Esophagus squamous epithelium (tissue), 5 donors: ENCODE measurements at regions not wholly inside any gene's neighbourhood (a gene's known extent, or its start where the extent isn't known, plus 50 kb on each side); places are given as distances from the start of the nearest gene placed in this dataset.

Source experiments
- DNase-seq: peaks from one replicate; lab custom pipeline; 2025; lab: John Stamatoyannopoulos, UW
- H3K27ac ChIP-seq, 4 donors: fragments of 200-600 bp; sonication (generic); one replicate each; pipeline ENCODE4 v1.5.1; 2016 to 2019; ENCODE audit warnings: mild to moderate bottlenecking in 1 of 4
- H3K27me3 ChIP-seq, 4 donors: fragments of 200-600 bp; sonication (generic); 1 replicate in 3 of 4; 2 replicates in 1 of 4; pipeline versions ENCODE4 v1.5.1 to v1.6.0; 2017 to 2021; ENCODE audit warnings: antibody characterized with exemption in 1 of 4
- H3K36me3 ChIP-seq, 3 donors: fragments of 200-600 bp; sonication (generic); one replicate each; pipeline ENCODE4 v1.5.1; 2016 to 2019
- H3K4me1 ChIP-seq, 3 donors: fragments of 200-600 bp; sonication (generic); one replicate each; pipeline ENCODE4 v1.5.1; 2017 to 2019
- H3K4me3 ChIP-seq, 4 donors: fragments of 200-600 bp; sonication (generic); 1 replicate in 3 of 4; 2 replicates in 1 of 4; pipeline ENCODE4 v1.5.1; 2016 to 2019; ENCODE audit warnings: mild to moderate bottlenecking in 2 of 4, moderate library complexity in 1 of 4
- H3K9me3 ChIP-seq, 3 donors: fragments of 200-600 bp; sonication (generic); one replicate each; pipeline ENCODE4 v1.5.1; 2016 to 2019
- POLR2A ChIP-seq, 4 donors: fragments of 450-650 bp; IDR thresholded peaks; one replicate each; pipeline ENCODE4 v1.6.1; 2017; ENCODE audit warnings: antibody characterized with exemption in 4 of 4, mild to moderate bottlenecking in 4 of 4, moderate library complexity in 3 of 4
- WGBS, 2 donors: methylation state at CpG; one replicate each; pipeline ENCODE4 v1.1.5; 2018; 5-methylcytosine and 5-hydroxymethylcytosine counted together
- intact Hi-C: fragments of 100-400 bp; cut with DNase I; formaldehyde crosslinking; loops from one replicate; pipeline ENCODE4 v1.15.0; 2022
- TF ChIP-seq, protein P1 (sequence below), 6 experiments: fragments of 450-650 bp in 4 of 6; fragments of 200-600 bp in 2 of 6; sonication (generic) in 2 of 6; IDR thresholded peaks; one replicate each; pipeline ENCODE4 v1.5.1; 2016 to 2019; ENCODE audit warnings: antibody characterized with exemption in 6 of 6, mild to moderate bottlenecking in 4 of 6, moderate library complexity in 4 of 6
- donor health status: DM: yes; HTN: yes; CAD: no.

DNA sequence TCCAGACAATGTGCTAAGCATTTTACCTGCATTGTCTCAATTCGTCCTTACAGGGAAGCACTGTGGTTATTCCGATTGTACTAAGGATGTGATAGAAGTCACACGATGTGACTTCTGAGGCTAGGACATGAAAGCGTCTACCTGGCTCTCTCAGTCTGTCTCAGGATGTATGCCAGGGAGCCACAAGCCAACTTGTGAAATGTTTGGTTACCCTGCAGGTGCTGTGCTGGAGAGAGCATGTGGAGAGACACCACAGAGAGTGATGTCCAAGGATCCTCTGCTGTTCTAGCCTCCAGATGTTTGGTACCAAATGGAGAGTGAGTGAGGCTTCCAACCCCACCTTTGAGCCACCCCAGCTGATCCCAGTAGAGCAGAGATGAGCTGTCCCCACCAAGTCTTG lies 120.1 kb upstream of the IL12B start:
- no peak for DNase-seq
- Histone ChIP-seq H3K4me3 (no peak overlapping the region), H3K4me1 (peaks cover 0 to 16% (median 7%) of the 10 kb centered on the region in 3 donors), H3K27ac (peak overlapping the region in 1 of 4 donors; percentile 84), H3K36me3 (no peaks in the 10 kb centered on the region), H3K27me3 (peaks cover 0 to 10% (median 0%) of the 10 kb centered on the region in 4 donors), H3K9me3 (no peaks in the 10 kb centered on the region)
- intact Hi-C loops = no loop called here
- WGBS, 2 donors = 91 to 95% methylated on average over 4 of the region's 4 CpGs
- TF ChIP-seq, protein P1, sequence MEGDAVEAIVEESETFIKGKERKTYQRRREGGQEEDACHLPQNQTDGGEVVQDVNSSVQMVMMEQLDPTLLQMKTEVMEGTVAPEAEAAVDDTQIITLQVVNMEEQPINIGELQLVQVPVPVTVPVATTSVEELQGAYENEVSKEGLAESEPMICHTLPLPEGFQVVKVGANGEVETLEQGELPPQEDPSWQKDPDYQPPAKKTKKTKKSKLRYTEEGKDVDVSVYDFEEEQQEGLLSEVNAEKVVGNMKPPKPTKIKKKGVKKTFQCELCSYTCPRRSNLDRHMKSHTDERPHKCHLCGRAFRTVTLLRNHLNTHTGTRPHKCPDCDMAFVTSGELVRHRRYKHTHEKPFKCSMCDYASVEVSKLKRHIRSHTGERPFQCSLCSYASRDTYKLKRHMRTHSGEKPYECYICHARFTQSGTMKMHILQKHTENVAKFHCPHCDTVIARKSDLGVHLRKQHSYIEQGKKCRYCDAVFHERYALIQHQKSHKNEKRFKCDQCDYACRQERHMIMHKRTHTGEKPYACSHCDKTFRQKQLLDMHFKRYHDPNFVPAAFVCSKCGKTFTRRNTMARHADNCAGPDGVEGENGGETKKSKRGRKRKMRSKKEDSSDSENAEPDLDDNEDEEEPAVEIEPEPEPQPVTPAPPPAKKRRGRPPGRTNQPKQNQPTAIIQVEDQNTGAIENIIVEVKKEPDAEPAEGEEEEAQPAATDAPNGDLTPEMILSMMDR (IDR thresholded peaks at IDR 0.05) = no peak
- TF ChIP-seq POLR2A (IDR thresholded peaks at IDR 0.05) = no peak

DNA sequence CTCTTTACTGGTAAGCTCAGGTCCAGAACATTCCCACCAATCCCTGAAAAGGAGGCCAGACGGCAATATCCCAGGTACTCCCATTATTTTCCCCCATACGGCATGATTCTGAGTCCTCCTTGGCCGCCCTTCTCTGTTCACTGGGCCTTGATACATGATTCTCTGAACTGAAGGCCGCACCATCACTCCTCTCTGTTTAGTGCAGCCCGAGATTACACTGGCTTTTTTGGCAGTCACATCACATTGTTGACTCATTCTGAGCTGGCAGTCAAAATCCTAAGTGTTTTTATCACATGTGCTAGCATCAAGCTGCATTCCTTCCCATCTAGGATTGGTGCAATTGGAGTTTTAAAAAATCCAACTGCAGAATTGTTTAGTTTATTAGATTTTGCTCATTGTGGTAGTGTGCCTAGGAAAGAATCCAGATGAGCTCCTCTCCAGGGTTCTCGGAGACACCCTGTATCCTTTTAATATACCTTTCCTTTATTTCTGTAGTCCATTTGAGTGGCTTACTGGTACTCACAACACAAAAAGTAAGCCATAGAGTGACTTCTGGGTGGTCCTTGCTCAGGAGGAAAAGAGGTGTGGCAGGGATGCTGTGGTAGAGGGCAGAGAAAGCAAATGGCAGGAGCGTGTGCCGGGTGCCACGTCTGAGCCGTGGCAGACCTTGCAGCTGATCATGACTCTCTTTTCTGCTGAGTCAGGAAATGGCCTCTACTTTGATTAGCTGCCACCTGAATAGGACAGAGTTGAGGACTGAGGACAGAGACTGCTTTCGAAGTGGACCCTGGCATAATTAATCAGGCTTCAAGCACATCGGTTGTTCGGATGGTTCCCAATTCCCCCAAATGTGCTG lies 121.1 kb upstream of the IL12B start:
- DNase-seq = no peak
- H3K4me3 ChIP-seq = no peak overlapping the region
- TF ChIP-seq, protein P1 (IDR thresholded peaks at IDR 0.05) = no peak
- TF ChIP-seq POLR2A (IDR thresholded peaks at IDR 0.05) = no peak
- H3K4me1 ChIP-seq = peaks cover 0 to 16% (median 7%) of the 10 kb centered on the region in 3 donors
- H3K27ac ChIP-seq = peak overlapping the region in 3 of 4 donors; percentile 63 to 84 (median 70)
- H3K9me3 ChIP-seq = no peaks in the 10 kb centered on the region
- no peaks in the 10 kb centered on the region for H3K36me3 ChIP-seq
- 47 to 70% methylated on average over 11 to 13 of the region's 13 CpGs for WGBS, 2 donors
- intact Hi-C loops = no loop called here
- H3K27me3 ChIP-seq = peaks cover 0 to 10% (median 0%) of the 10 kb centered on the region in 4 donors

DNA sequence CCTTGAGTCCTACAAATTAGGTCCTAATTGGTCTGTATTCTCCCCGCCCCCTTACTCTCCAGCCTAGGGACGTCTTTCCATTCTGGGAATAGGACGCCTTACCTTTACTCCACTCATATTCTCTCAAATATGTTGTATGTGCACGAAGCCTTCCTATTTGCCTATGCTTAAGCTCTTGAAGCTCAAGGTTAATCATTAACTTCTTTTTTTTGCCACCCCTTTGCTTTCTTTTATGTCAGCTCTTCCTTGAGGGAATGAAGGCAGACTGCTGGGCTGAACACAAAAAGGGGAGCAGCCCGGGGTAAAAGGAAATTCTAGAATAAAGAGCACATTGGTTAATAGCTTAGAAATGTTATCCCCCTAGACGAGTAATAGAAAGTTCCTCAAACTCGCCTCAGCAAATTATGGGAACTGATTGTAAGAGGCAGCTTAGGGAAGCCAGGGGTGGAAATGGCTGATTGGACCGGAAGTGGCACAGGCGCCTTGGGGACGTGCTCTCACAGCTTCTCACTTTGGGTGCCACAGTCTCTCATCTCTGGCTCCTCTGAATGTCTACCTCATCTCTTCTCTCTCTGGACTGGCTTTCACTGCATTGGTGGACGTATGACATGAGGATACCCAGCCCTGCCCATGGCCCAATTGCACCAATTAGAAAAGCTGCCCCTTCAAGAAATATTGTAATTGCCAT lies 122.3 kb upstream of the IL12B start:
- intact Hi-C loops = no loop called here
- no peak overlapping the region for H3K27ac ChIP-seq
- H3K9me3 ChIP-seq = no peaks in the 10 kb centered on the region
- TF ChIP-seq, protein P1 (IDR thresholded peaks at IDR 0.05) = no peak
- no peak for TF ChIP-seq POLR2A (IDR thresholded peaks at IDR 0.05)
- peaks cover 0 to 16% (median 7%) of the 10 kb centered on the region in 3 donors for H3K4me1 ChIP-seq
- WGBS, 2 donors = 72 to 80% methylated on average over 11 of the region's 11 CpGs
- no peak overlapping the region for H3K4me3 ChIP-seq
- H3K27me3 ChIP-seq = peaks cover 0 to 10% (median 0%) of the 10 kb centered on the region in 4 donors
- no peak for DNase-seq
- no peaks in the 10 kb centered on the region for H3K36me3 ChIP-seq

DNA sequence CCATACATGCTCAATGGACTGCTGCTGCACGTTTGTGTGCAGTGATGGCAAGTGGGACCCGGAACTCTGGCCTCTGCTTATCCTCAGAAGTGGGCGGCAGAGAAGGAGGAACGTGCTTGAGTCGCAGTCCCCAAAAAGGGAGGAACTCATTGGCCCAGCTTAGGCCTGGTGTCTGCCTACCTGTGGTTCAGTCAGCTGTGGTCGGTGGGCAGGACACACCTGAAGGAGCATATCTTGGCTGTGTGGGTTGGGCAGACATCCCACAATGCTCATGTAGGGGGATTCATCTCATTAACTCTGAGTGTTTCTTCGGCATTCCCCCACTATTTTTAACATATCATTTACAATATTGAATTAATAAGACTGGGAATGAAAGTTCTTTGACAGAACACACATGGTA lies 122.9 kb upstream of the IL12B start:
- Histone ChIP-seq H3K4me3 (no peak overlapping the region), H3K27me3 (peaks cover 0 to 10% (median 0%) of the 10 kb centered on the region in 4 donors), H3K36me3 (no peaks in the 10 kb centered on the region), H3K27ac (no peak overlapping the region), H3K9me3 (no peaks in the 10 kb centered on the region), H3K4me1 (peaks cover 0 to 16% (median 7%) of the 10 kb centered on the region in 3 donors)
- WGBS, 2 donors = 67 to 80% methylated on average over 6 to 7 of the region's 7 CpGs
- intact Hi-C loops = no loop called here
- TF ChIP-seq POLR2A (IDR thresholded peaks at IDR 0.05) = no peak
- DNase-seq = no peak

DNA sequence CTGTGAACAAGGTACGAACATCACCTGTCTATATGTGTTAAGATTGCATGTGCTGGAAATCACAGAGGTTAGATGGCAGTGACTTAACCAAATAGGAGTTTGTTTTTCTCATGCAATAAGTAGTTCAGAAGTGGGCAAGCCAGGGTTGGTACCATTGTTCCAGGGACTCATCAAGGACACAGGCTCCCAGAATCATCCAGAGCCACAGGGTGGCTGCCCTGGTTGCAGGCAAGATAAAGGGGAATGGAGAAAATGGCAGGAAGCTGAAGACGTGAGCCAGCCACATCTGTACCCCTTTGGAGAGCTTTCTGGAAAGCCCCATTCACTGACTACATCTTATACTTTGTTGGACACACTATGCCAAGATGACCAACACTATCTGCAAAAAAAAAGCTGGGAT lies 126.0 kb upstream of the IL12B start:
- Histone ChIP-seq H3K27ac (no peak overlapping the region), H3K4me1 (peaks cover 0 to 9% (median 3%) of the 10 kb centered on the region in 3 donors), H3K9me3 (no peaks in the 10 kb centered on the region), H3K36me3 (no peaks in the 10 kb centered on the region), H3K27me3 (peaks cover 0 to 10% (median 0%) of the 10 kb centered on the region in 4 donors), H3K4me3 (no peak overlapping the region)
- intact Hi-C loops = no loop called here
- DNase-seq = no peak
- 78% methylated on average over 2 of the region's 2 CpGs; no CpG with 5 or more reads in 1 of the 2 donors for WGBS, 2 donors
- TF ChIP-seq, protein P1 (IDR thresholded peaks at IDR 0.05) = no peak
- TF ChIP-seq POLR2A (IDR thresholded peaks at IDR 0.05) = no peak
